ENCODE measurements at regions not wholly inside any gene's neighbourhood (a gene's known extent, or its start where the extent isn't known, plus 50 kb on each side); places are given as distances from the start of the nearest gene placed in this dataset.

DNA sequence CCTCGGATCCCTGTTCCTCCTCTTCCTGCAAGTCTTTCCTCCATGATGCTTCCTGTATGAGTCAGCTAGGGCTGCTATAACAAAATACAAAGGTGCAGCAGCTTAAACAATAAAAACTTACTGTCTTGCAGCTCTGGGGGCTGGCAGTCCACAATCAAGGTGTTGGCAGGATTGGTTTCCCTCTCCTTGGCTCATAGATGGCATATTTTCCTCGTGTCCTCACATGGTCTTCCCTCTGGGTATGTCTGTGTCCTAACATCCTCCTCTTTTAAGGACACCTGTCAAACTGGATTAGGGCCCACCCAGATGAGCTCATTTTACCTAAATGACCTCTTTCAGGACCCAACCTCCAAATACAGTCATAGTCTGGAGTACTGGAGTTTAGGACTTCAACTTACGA is 117.5 kb downstream of the MED10 start:
- Histone ChIP-seq H3K27me3 (replicated peaks; ENCODE audit: insufficient read depth) (no peaks in the 10 kb centered on the region), H3K4me3 (no peak overlapping the region), H2AFZ (no peak overlapping the region), H4K20me1 (ENCODE audit: insufficient read depth) (no peaks in the 10 kb centered on the region), H3K9me2 (ENCODE audit: insufficient read depth) (no peaks in the 10 kb centered on the region), H3K36me3 (ENCODE audit: low read depth) (no peaks in the 10 kb centered on the region), H3K9ac (no peak overlapping the region), H3K79me2 (ENCODE audit: insufficient read depth) (no peaks in the 10 kb centered on the region), H3F3A (ENCODE audit: insufficient read depth) (no peaks in the 10 kb centered on the region), H3K9me3 (ENCODE audit: low read depth) (no peaks in the 10 kb centered on the region), H3K27ac (no peak overlapping the region), H3K4me1 (ENCODE audit: insufficient read depth) (no peaks in the 10 kb centered on the region), H3K4me2 (ENCODE audit: unreplicated experiment) (no peak overlapping the region)
- in situ Hi-C loops (cut with MboI) = no loop called here
- 14 to 21% methylated on average over 3 of the region's 3 CpGs for WGBS, 2 experiments (ENCODE audit: low coverage in 1 of 2, low lambda C conversion rate in 2 of 2, missing lambda C conversion rate in 2 of 2)
- no peak for TF ChIP-seq EZH2 (IDR thresholded peaks at IDR 0.05; ENCODE audit: insufficient read depth, poor library complexity, severe bottlenecking)
- TF ChIP-seq EZH2phosphoT487 (IDR thresholded peaks at IDR 0.05; ENCODE audit: insufficient read depth, low read depth) = no peak
- no peak for DNase-seq

DNA sequence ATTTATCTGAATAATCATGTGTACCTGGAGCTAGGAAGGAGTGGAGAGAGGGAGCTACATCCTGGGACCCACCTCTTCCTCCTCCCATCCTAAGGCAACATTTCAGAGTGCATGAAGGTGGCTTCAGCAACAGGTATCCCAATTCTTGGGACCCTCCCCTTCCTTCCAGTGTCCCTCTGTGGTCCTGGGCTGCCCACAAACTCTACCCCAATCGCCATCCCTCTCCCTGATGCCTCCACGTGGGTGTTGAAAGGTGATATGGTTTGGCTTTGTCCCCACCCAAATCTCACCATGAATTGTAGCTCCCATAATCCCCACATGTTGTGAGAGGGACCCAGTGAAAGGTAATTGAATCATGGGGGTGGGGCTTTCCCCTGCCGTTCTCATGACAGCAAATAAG is 121.4 kb downstream of the MED10 start:
- no peaks in the 10 kb centered on the region for H3F3A ChIP-seq (ENCODE audit: insufficient read depth)
- H3K9me3 ChIP-seq (ENCODE audit: low read depth) = no peaks in the 10 kb centered on the region
- H3K79me2 ChIP-seq (ENCODE audit: insufficient read depth) = no peaks in the 10 kb centered on the region
- in situ Hi-C loops (cut with MboI) = no loop called here
- no peaks in the 10 kb centered on the region for H3K9me2 ChIP-seq (ENCODE audit: insufficient read depth)
- DNase-seq = no peak
- no peaks in the 10 kb centered on the region for H3K27me3 ChIP-seq (replicated peaks; ENCODE audit: insufficient read depth)
- no peaks in the 10 kb centered on the region for H4K20me1 ChIP-seq (ENCODE audit: insufficient read depth)
- H3K27ac ChIP-seq = no peak overlapping the region
- no peaks in the 10 kb centered on the region for H3K36me3 ChIP-seq (ENCODE audit: low read depth)
- H3K4me3 ChIP-seq = no peak overlapping the region
- TF ChIP-seq EZH2phosphoT487 (IDR thresholded peaks at IDR 0.05; ENCODE audit: insufficient read depth, low read depth) (no peak), EZH2 (IDR thresholded peaks at IDR 0.05; ENCODE audit: insufficient read depth, poor library complexity, severe bottlenecking) (no peak)
- H3K4me1 ChIP-seq (ENCODE audit: insufficient read depth) = no peaks in the 10 kb centered on the region
- no peak overlapping the region for H3K4me2 ChIP-seq (ENCODE audit: unreplicated experiment)
- WGBS, 2 experiments (ENCODE audit: low coverage in 1 of 2, low lambda C conversion rate in 2 of 2, missing lambda C conversion rate in 2 of 2) = 4 to 5% methylated on average over 3 of the region's 3 CpGs
- H3K9ac ChIP-seq = no peak overlapping the region
- no peak overlapping the region for H2AFZ ChIP-seq

DNA sequence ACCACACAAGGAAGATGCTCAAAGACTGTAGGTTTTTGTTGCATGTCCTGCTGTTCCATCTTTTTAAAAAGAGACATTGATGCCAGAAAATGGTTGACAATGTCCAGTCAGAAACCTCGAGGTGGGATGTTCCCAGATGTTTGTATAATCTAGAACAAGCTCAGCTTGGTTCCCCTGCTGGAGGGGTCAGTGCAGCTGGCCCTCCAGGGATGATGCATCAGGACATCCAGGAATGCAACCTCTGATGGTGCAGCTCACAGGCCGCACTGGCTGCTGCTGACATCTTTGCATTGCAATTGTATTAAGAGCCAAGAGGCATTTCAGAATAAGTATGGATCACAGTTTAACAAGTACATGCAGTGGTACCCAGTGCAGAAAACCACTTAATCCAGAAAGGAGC is 122.4 kb downstream of the MED10 start:
- Histone ChIP-seq H3K4me3 (no peak overlapping the region), H3K9me2 (ENCODE audit: insufficient read depth) (no peaks in the 10 kb centered on the region), H3K79me2 (ENCODE audit: insufficient read depth) (no peaks in the 10 kb centered on the region), H3K9me3 (ENCODE audit: low read depth) (no peaks in the 10 kb centered on the region), H3F3A (ENCODE audit: insufficient read depth) (no peaks in the 10 kb centered on the region), H2AFZ (no peak overlapping the region), H3K36me3 (ENCODE audit: low read depth) (no peaks in the 10 kb centered on the region), H3K27me3 (replicated peaks; ENCODE audit: insufficient read depth) (no peaks in the 10 kb centered on the region), H3K9ac (no peak overlapping the region), H4K20me1 (ENCODE audit: insufficient read depth) (no peaks in the 10 kb centered on the region), H3K27ac (no peak overlapping the region), H3K4me1 (ENCODE audit: insufficient read depth) (no peaks in the 10 kb centered on the region), H3K4me2 (ENCODE audit: unreplicated experiment) (no peak overlapping the region)
- TF ChIP-seq EZH2 (IDR thresholded peaks at IDR 0.05; ENCODE audit: insufficient read depth, poor library complexity, severe bottlenecking) (no peak), EZH2phosphoT487 (IDR thresholded peaks at IDR 0.05; ENCODE audit: insufficient read depth, low read depth) (no peak)
- WGBS, 2 experiments (ENCODE audit: low coverage in 1 of 2, low lambda C conversion rate in 2 of 2, missing lambda C conversion rate in 2 of 2) = 0 to 5% methylated on average over 2 of the region's 2 CpGs
- DNase-seq = no peak
- in situ Hi-C loops (cut with MboI) = no loop called here

DNA sequence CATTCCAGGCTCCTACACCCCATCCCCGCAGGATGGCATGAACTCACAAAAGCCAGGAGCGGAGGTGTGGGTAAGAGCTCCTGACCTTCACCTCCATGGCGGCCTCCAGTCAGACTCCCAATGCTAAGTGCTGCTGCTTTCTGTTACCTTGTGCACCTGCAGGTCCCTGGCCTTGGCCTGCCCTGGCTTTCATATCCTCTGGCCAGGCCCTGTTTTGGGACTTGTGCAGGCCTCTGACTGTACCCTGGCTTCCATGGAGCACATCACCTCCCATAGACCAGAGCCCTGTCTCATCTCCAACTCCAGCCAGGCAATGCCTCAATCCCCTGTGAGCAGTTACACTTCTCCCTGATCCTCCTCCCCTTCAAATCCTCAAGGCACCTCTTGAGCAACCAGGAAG is 124.5 kb downstream of the MED10 start:
- Histone ChIP-seq H3K9me3 (ENCODE audit: low read depth) (no peaks in the 10 kb centered on the region), H3K79me2 (ENCODE audit: insufficient read depth) (no peaks in the 10 kb centered on the region), H3F3A (ENCODE audit: insufficient read depth) (no peaks in the 10 kb centered on the region), H3K27ac (no peak overlapping the region), H3K4me1 (ENCODE audit: insufficient read depth) (no peaks in the 10 kb centered on the region), H3K9ac (no peak overlapping the region), H3K4me3 (no peak overlapping the region), H3K9me2 (ENCODE audit: insufficient read depth) (no peaks in the 10 kb centered on the region), H2AFZ (no peak overlapping the region), H3K27me3 (replicated peaks; ENCODE audit: insufficient read depth) (no peaks in the 10 kb centered on the region), H3K36me3 (ENCODE audit: low read depth) (no peaks in the 10 kb centered on the region), H4K20me1 (ENCODE audit: insufficient read depth) (no peaks in the 10 kb centered on the region), H3K4me2 (ENCODE audit: unreplicated experiment) (no peak overlapping the region)
- no peak for DNase-seq
- 33 to 36% methylated on average over 3 of the region's 3 CpGs for WGBS, 2 experiments (ENCODE audit: low coverage in 1 of 2, low lambda C conversion rate in 2 of 2, missing lambda C conversion rate in 2 of 2)
- in situ Hi-C loops (cut with MboI) = no loop called here
- TF ChIP-seq EZH2 (IDR thresholded peaks at IDR 0.05; ENCODE audit: insufficient read depth, poor library complexity, severe bottlenecking) (no peak), EZH2phosphoT487 (IDR thresholded peaks at IDR 0.05; ENCODE audit: insufficient read depth, low read depth) (no peak)

- TF ChIP-seq EZH2 (IDR thresholded peaks at IDR 0.05; ENCODE audit: insufficient read depth, poor library complexity, severe bottlenecking) (no peak), EZH2phosphoT487 (IDR thresholded peaks at IDR 0.05; ENCODE audit: insufficient read depth, low read depth) (no peak)
- H3K9me2 ChIP-seq (ENCODE audit: insufficient read depth) = no peaks in the 10 kb centered on the region
- H3K4me3 ChIP-seq = no peak overlapping the region
- H4K20me1 ChIP-seq (ENCODE audit: insufficient read depth) = no peaks in the 10 kb centered on the region
- no peaks in the 10 kb centered on the region for H3K27me3 ChIP-seq (replicated peaks; ENCODE audit: insufficient read depth)
- no peaks in the 10 kb centered on the region for H3F3A ChIP-seq (ENCODE audit: insufficient read depth)
- no peak for DNase-seq
- H3K4me2 ChIP-seq (ENCODE audit: unreplicated experiment) = no peak overlapping the region
- 8 to 14% methylated on average over 5 of the region's 5 CpGs for WGBS, 2 experiments (ENCODE audit: low coverage in 1 of 2, low lambda C conversion rate in 2 of 2, missing lambda C conversion rate in 2 of 2)
- in situ Hi-C loops (cut with MboI) = no loop called here
- no peak overlapping the region for H2AFZ ChIP-seq
- H3K9ac ChIP-seq = no peak overlapping the region
- no peaks in the 10 kb centered on the region for H3K9me3 ChIP-seq (ENCODE audit: low read depth)
- no peaks in the 10 kb centered on the region for H3K79me2 ChIP-seq (ENCODE audit: insufficient read depth)
- no peak overlapping the region for H3K27ac ChIP-seq
- H3K36me3 ChIP-seq (ENCODE audit: low read depth) = no peaks in the 10 kb centered on the region
- H3K4me1 ChIP-seq (ENCODE audit: insufficient read depth) = no peaks in the 10 kb centered on the region
Observed at GRCh38 chr5:6253281-6253680, 125.1 kb downstream of the MED10 start.

All from GM23248 (cell line).